ENCODE measurements at regions not wholly inside any gene's neighbourhood (a gene's known extent, or its start where the extent isn't known, plus 50 kb on each side); places are given as distances from the start of the nearest gene placed in this dataset.

DNA sequence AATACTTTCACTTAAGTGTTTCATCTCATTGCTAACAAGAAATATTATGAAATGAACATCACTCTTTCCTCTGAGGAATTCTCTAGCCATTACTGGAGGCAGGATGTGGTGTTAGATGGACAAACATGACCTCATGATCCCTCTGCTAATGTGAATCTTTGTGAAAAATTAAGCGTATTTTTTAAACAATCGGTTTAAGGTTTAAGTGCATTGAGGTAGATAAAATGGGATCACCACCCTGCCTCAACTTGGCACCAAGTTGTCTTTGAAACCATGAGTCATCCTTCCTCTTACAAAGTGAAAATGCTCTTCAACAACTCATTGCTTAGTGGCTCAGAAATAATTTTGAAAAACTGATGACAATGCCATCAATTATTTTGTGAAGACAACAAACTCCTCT is 76.0 kb upstream of the DCBLD2 start:
- TF ChIP-seq CTCF (IDR thresholded peaks at IDR 0.05) (no peak), POLR2A (IDR thresholded peaks at IDR 0.05) (no peak)

All from Peyer's patch (tissue), 4 donors.